Liver (tissue), 8 donors: ENCODE measurements at regions not wholly inside any gene's neighbourhood (a gene's known extent, or its start where the extent isn't known, plus 50 kb on each side); places are given as distances from the start of the nearest gene placed in this dataset.

ENCODE experiments used
- DNase-seq: peaks from one replicate; pipeline ENCODE4 v3.0.0-alpha.2; 2017; ENCODE audit warnings: low spot score
- H3K27ac ChIP-seq, 2 donors: one replicate each; pipeline ENCODE4 v1.7.0; 2013; ENCODE audit warnings: inconsistent platforms in 2 of 2, low read length in 2 of 2, control low read depth in 1 of 2, low read depth in 1 of 2, mild to moderate bottlenecking in 1 of 2
- H3K27me3 ChIP-seq, 4 donors: one replicate each; pipeline versions ENCODE4 v1.6.1 to v1.7.0; 2013; ENCODE audit warnings: low read length in 3 of 4, inconsistent platforms in 1 of 4, mild to moderate bottlenecking in 1 of 4, moderate library complexity in 1 of 4; ENCODE audit not compliant: control insufficient read depth in 4 of 4, insufficient read depth in 4 of 4
- H3K36me3 ChIP-seq, 4 donors: one replicate each; pipeline versions ENCODE4 v1.6.1 to v1.7.0; 2013; ENCODE audit warnings: low read length in 3 of 4, mild to moderate bottlenecking in 3 of 4, low read depth in 1 of 4, moderate library complexity in 1 of 4; ENCODE audit not compliant: control insufficient read depth in 4 of 4, insufficient read depth in 3 of 4
- H3K4me1 ChIP-seq, 4 donors: one replicate each; pipeline versions ENCODE4 v1.6.1 to v1.7.0; 2013; ENCODE audit warnings: low read length in 3 of 4, mild to moderate bottlenecking in 3 of 4, moderate library complexity in 1 of 4; ENCODE audit not compliant: control insufficient read depth in 4 of 4, insufficient read depth in 4 of 4
- H3K4me3 ChIP-seq, 3 donors: one replicate each; pipeline versions ENCODE4 v1.6.1 to v1.7.0; 2013; ENCODE audit warnings: low read length in 3 of 3, control low read depth in 1 of 3, low read depth in 1 of 3, mild to moderate bottlenecking in 1 of 3
- H3K9ac ChIP-seq, 2 donors: one replicate each; pipeline ENCODE4 v1.7.0; 2013; ENCODE audit warnings: low read length in 2 of 2, mild to moderate bottlenecking in 2 of 2, moderate library complexity in 2 of 2, control low read depth in 1 of 2, low read depth in 1 of 2
- H3K9me3 ChIP-seq, 4 donors: one replicate each; pipeline versions ENCODE4 v1.6.1 to v1.7.0; 2013; ENCODE audit warnings: low read length in 3 of 4; ENCODE audit not compliant: control insufficient read depth in 4 of 4
- ATF3 ChIP-seq: IDR thresholded peaks from 2 replicates; pipeline ENCODE4 v1.6.1; 2016; ENCODE audit warnings: antibody characterized with exemption
- CTCF ChIP-seq: fragments of 150-350 bp; IDR thresholded peaks from 2 replicates; pipeline ENCODE4 v1.5.1; 2017; ENCODE audit warnings: improper control_type of control experiment, low read depth, low read length; ENCODE audit not compliant: missing input control
- EGR1 ChIP-seq, 2 donors: IDR thresholded peaks; 2 replicates each; pipeline ENCODE4 v1.6.1; 2016 to 2018; ENCODE audit warnings: antibody characterized with exemption in 2 of 2, low read depth in 2 of 2
- FOXA1 ChIP-seq: IDR thresholded peaks from 2 replicates; pipeline ENCODE4 v1.6.1; 2016; ENCODE audit warnings: antibody characterized with exemption
- FOXA2 ChIP-seq: IDR thresholded peaks from 2 replicates; pipeline ENCODE4 v1.6.1; 2016; ENCODE audit warnings: antibody characterized with exemption
- GABPA ChIP-seq, 2 donors: IDR thresholded peaks in 1 of 2; conservative IDR thresholded peaks in 1 of 2; 2 replicates each; pipeline ENCODE4 v1.6.1; 2016; ENCODE audit warnings: antibody characterized with exemption in 2 of 2, mild to moderate bottlenecking in 1 of 2, moderate library complexity in 1 of 2
- HNF4A ChIP-seq, 2 donors: conservative IDR thresholded peaks; 2 replicates each; pipeline ENCODE4 v1.6.1; 2016; ENCODE audit warnings: antibody characterized with exemption in 2 of 2, mild to moderate bottlenecking in 2 of 2
- HNF4G ChIP-seq: IDR thresholded peaks from 2 replicates; pipeline ENCODE4 v1.6.1; 2016; ENCODE audit warnings: antibody characterized with exemption
- JUND ChIP-seq, 2 donors: IDR thresholded peaks; 2 replicates each; pipeline ENCODE4 v1.6.1; 2016; ENCODE audit warnings: antibody characterized with exemption in 2 of 2
- NR2F2 ChIP-seq: IDR thresholded peaks from 2 replicates; pipeline ENCODE4 v1.6.1; 2016; ENCODE audit warnings: antibody characterized with exemption
- RAD21 ChIP-seq, 2 donors: IDR thresholded peaks; 2 replicates each; pipeline ENCODE4 v1.6.1; 2016; ENCODE audit warnings: antibody characterized with exemption in 2 of 2, mild to moderate bottlenecking in 2 of 2
- RXRA ChIP-seq, 2 donors: IDR thresholded peaks; 2 replicates each; pipeline ENCODE4 v1.6.1; 2017 to 2018; ENCODE audit warnings: antibody characterized with exemption in 2 of 2, mild to moderate bottlenecking in 1 of 2
- SP1 ChIP-seq: IDR thresholded peaks from 2 replicates; pipeline ENCODE4 v1.6.1; 2018; ENCODE audit warnings: antibody characterized with exemption, mild to moderate bottlenecking
- TAF1 ChIP-seq: conservative IDR thresholded peaks from 2 replicates; pipeline ENCODE4 v1.6.1; 2016; ENCODE audit warnings: antibody characterized with exemption, mild to moderate bottlenecking
- YY1 ChIP-seq: IDR thresholded peaks from 2 replicates; pipeline ENCODE4 v1.6.1; 2016; ENCODE audit warnings: antibody characterized with exemption, mild to moderate bottlenecking
- WGBS: extraction: QIAGEN DNeasy Blood & Tissue Kit; methylation state at CpG from one replicate; pipeline ENCODE4 v1.1.7; 2013; 5-methylcytosine and 5-hydroxymethylcytosine counted together
- TF ChIP-seq, protein P1 (sequence below): IDR thresholded peaks from 2 replicates; pipeline ENCODE4 v1.6.1; 2016; ENCODE audit warnings: antibody characterized with exemption
- TF ChIP-seq, protein P2 (sequence below): IDR thresholded peaks from 2 replicates; pipeline ENCODE4 v1.6.1; 2016; ENCODE audit warnings: antibody characterized with exemption
- TF ChIP-seq, protein P3 (sequence below): IDR thresholded peaks from 2 replicates; pipeline ENCODE4 v1.6.1; 2016; ENCODE audit warnings: antibody characterized with exemption, mild to moderate bottlenecking
- donor health status: healthy.
- donor health status: healthy.
- donor health status: healthy.
- donor health status: healthy.
- donor health status: healthy.

DNA sequence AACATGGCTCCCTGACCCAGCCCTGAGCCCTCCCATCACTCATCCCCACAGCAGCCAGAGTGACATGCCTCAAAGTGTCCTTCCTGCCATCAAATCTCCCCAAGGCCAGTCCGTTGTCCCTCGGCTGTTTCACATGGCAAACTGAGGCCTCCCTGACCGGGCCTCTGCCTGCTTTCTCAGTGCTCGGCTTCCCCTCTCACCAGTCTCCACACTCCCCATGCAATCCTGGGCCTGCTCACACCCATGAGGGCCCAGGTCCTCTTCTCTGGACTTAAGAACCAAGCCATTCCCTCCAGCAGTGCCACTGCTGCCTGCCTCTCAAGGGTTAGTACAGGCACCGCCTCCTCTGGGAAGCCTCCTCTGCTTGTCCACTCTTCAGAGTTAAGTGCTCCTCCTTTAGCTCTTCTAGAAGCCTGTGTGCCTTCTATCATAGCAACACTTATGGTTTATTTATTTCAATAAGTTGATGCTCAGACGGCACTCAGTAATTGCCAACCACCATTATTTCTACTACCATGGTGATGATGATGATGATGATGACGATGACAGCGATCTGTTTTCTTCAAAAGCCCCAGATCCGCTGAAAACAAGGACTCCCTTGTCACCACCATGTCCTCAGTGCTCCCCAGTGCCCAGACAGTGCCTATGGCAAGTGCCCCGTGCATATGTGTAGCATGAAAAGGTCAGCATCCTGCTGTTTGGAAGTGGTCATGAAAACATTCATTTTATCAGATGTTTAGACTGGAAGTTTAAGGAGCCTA is 449.0 kb downstream of the CDH26 start:
- DNase-seq = no peak
- TF ChIP-seq HNF4G (no peak), FOXA2 (no peak), YY1 (no peak), RXRA (IDR thresholded peaks at IDR 0.05) (no peak)
- peaks cover 0 to 3% (median 0%) of the 10 kb centered on the region in 4 donors for H3K27me3 ChIP-seq
- H3K27ac ChIP-seq = no peak overlapping the region
- no peak overlapping the region for H3K9ac ChIP-seq
- WGBS = 77% methylated on average over 10 of the region's 10 CpGs
- H3K4me1 ChIP-seq = no peaks in the 10 kb centered on the region
- no peak overlapping the region for H3K4me3 ChIP-seq
- H3K9me3 ChIP-seq = no peaks in the 10 kb centered on the region
- H3K36me3 ChIP-seq = no peaks in the 10 kb centered on the region

DNA sequence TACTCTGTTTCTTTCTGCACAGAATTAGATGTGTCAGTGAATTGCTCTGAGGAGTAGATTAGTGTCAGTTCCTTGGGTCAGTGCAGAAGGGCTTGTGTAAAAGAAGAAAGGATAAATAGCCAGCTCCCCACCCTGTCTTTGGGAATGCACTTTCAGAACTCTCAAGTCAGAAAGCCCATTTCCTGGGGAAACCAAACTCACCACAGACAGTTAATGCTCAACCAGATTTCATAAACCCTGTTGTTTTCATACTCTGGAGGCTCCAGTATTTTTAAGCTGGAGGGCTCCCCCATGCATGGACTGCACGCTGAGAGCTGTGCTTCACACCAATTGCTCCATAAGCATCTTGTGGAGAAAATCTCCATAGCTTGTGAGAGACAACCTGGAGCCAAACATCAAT is 449.7 kb downstream of the CDH26 start:
- H3K27me3 ChIP-seq = peaks cover 0 to 3% (median 0%) of the 10 kb centered on the region in 4 donors
- no peak overlapping the region for H3K27ac ChIP-seq
- no peak overlapping the region for H3K4me3 ChIP-seq
- H3K36me3 ChIP-seq = no peaks in the 10 kb centered on the region
- TF ChIP-seq HNF4G = no peak
- H3K4me1 ChIP-seq = no peaks in the 10 kb centered on the region
- DNase-seq = no peak
- no peak overlapping the region for H3K9ac ChIP-seq
- H3K9me3 ChIP-seq = peaks cover 0 to 2% (median 0%) of the 10 kb centered on the region in 4 donors
- WGBS = 48% methylated on average over 1 of the region's 1 CpG

- Histone ChIP-seq H3K27me3 (peaks cover 0 to 3% (median 0%) of the 10 kb centered on the region in 4 donors), H3K9me3 (peaks cover 0 to 2% (median 0%) of the 10 kb centered on the region in 4 donors), H3K4me3 (no peak overlapping the region), H3K36me3 (no peaks in the 10 kb centered on the region), H3K9ac (no peak overlapping the region), H3K4me1 (no peaks in the 10 kb centered on the region), H3K27ac (no peak overlapping the region)
- DNase-seq = no peak
- no peak for TF ChIP-seq TAF1
- TF ChIP-seq, protein P1, sequence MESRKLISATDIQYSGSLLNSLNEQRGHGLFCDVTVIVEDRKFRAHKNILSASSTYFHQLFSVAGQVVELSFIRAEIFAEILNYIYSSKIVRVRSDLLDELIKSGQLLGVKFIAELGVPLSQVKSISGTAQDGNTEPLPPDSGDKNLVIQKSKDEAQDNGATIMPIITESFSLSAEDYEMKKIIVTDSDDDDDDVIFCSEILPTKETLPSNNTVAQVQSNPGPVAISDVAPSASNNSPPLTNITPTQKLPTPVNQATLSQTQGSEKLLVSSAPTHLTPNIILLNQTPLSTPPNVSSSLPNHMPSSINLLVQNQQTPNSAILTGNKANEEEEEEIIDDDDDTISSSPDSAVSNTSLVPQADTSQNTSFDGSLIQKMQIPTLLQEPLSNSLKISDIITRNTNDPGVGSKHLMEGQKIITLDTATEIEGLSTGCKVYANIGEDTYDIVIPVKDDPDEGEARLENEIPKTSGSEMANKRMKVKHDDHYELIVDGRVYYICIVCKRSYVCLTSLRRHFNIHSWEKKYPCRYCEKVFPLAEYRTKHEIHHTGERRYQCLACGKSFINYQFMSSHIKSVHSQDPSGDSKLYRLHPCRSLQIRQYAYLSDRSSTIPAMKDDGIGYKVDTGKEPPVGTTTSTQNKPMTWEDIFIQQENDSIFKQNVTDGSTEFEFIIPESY = no peak
- TF ChIP-seq, protein P2, sequence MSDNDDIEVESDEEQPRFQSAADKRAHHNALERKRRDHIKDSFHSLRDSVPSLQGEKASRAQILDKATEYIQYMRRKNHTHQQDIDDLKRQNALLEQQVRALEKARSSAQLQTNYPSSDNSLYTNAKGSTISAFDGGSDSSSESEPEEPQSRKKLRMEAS = no peak
- TF ChIP-seq, protein P3, sequence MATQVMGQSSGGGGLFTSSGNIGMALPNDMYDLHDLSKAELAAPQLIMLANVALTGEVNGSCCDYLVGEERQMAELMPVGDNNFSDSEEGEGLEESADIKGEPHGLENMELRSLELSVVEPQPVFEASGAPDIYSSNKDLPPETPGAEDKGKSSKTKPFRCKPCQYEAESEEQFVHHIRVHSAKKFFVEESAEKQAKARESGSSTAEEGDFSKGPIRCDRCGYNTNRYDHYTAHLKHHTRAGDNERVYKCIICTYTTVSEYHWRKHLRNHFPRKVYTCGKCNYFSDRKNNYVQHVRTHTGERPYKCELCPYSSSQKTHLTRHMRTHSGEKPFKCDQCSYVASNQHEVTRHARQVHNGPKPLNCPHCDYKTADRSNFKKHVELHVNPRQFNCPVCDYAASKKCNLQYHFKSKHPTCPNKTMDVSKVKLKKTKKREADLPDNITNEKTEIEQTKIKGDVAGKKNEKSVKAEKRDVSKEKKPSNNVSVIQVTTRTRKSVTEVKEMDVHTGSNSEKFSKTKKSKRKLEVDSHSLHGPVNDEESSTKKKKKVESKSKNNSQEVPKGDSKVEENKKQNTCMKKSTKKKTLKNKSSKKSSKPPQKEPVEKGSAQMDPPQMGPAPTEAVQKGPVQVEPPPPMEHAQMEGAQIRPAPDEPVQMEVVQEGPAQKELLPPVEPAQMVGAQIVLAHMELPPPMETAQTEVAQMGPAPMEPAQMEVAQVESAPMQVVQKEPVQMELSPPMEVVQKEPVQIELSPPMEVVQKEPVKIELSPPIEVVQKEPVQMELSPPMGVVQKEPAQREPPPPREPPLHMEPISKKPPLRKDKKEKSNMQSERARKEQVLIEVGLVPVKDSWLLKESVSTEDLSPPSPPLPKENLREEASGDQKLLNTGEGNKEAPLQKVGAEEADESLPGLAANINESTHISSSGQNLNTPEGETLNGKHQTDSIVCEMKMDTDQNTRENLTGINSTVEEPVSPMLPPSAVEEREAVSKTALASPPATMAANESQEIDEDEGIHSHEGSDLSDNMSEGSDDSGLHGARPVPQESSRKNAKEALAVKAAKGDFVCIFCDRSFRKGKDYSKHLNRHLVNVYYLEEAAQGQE = no peak
- no peak for TF ChIP-seq HNF4A (conservative IDR thresholded peaks at IDR 0.05)
- TF ChIP-seq ATF3 = no peak
- no peak for TF ChIP-seq FOXA1
- TF ChIP-seq CTCF = no peak
- TF ChIP-seq SP1 = no peak
- no peak for TF ChIP-seq NR2F2
- no peak for TF ChIP-seq RAD21 (IDR thresholded peaks at IDR 0.05)
- no peak for TF ChIP-seq YY1
- TF ChIP-seq RXRA (IDR thresholded peaks at IDR 0.05) = no peak
- no peak for TF ChIP-seq EGR1 (IDR thresholded peaks at IDR 0.05; ENCODE audit: low read depth in 2 of 2)
- no peak for TF ChIP-seq HNF4G
- no peak for TF ChIP-seq FOXA2
- TF ChIP-seq JUND (IDR thresholded peaks at IDR 0.05) = no peak
- no peak for TF ChIP-seq GABPA (IDR thresholded peaks at IDR 0.05 in 1 of 2, conservative IDR thresholded peaks at IDR 0.05 in 1 of 2)
- 55% methylated on average over 4 of the region's 4 CpGs for WGBS
Measured at GRCh38 chr20:60408435-60408834, 450.2 kb downstream of the CDH26 start.
